ENCODE measurements at regions not wholly inside any gene's neighbourhood (a gene's known extent, or its start where the extent isn't known, plus 50 kb on each side); places are given as distances from the start of the nearest gene placed in this dataset.

- H3K27me3 ChIP-seq: no peaks in the 10 kb centered on the region
- no peak for TF ChIP-seq CTCF (IDR thresholded peaks at IDR 0.05)
- H3K27ac ChIP-seq: peak overlapping the region in 3 of 4 donors; percentile 35 to 82 (median 65)
- no peak for DNase-seq (ENCODE audit: low spot score in 2 of 2)
- H3K9me3 ChIP-seq: no peaks in the 10 kb centered on the region
- H3K36me3 ChIP-seq: no peaks in the 10 kb centered on the region
- H3K4me3 ChIP-seq: no peak overlapping the region
- H3K4me1 ChIP-seq: peaks cover 0 to 28% (median 2%) of the 10 kb centered on the region in 4 donors
- 44 to 52% methylated on average over 10 of the region's 10 CpGs for WGBS, 2 donors
These were observed 156.5 kb downstream of the COL6A3 start for GRCh38 chr2:237257471-237257951.

- no peaks in the 10 kb centered on the region for H3K27me3 ChIP-seq
- H3K36me3 ChIP-seq: no peaks in the 10 kb centered on the region
- 48 to 63% methylated on average over 7 of the region's 7 CpGs for WGBS, 2 donors
- H3K9me3 ChIP-seq: no peaks in the 10 kb centered on the region
- TF ChIP-seq CTCF (IDR thresholded peaks at IDR 0.05) (no peak), POLR2A (IDR thresholded peaks at IDR 0.05) (no peak), EP300 (IDR thresholded peaks at IDR 0.05) (no peak)
- no peak overlapping the region for H3K4me3 ChIP-seq
- DNase-seq (ENCODE audit: low spot score in 2 of 2): no peak
- peaks cover 0 to 28% (median 2%) of the 10 kb centered on the region in 4 donors for H3K4me1 ChIP-seq
- peak overlapping the region in 1 of 4 donors; percentile 82 for H3K27ac ChIP-seq
These were observed 155.8 kb downstream of the COL6A3 start for GRCh38 chr2:237258116-237258515.

GRCh38 chr2:237258615-237259014, 155.3 kb downstream of the COL6A3 start:
- no peaks in the 10 kb centered on the region for H3K27me3 ChIP-seq
- DNase-seq (ENCODE audit: low spot score in 2 of 2): no peak
- no peak overlapping the region for H3K4me3 ChIP-seq
- 76 to 77% methylated on average over 4 of the region's 4 CpGs for WGBS, 2 donors
- no peaks in the 10 kb centered on the region for H3K36me3 ChIP-seq
- peak overlapping the region in 1 of 4 donors; percentile 82 for H3K27ac ChIP-seq
- H3K9me3 ChIP-seq: no peaks in the 10 kb centered on the region
- TF ChIP-seq EP300 (IDR thresholded peaks at IDR 0.05) (no peak), CTCF (IDR thresholded peaks at IDR 0.05) (no peak), POLR2A (IDR thresholded peaks at IDR 0.05) (no peak)
- peaks cover 0 to 33% (median 3%) of the 10 kb centered on the region in 4 donors for H3K4me1 ChIP-seq

GRCh38 chr2:237259201-237259600, 154.8 kb downstream of the COL6A3 start:
- 67 to 68% methylated on average over 4 of the region's 4 CpGs for WGBS, 2 donors
- TF ChIP-seq EP300 (IDR thresholded peaks at IDR 0.05): no peak
- TF ChIP-seq POLR2A (IDR thresholded peaks at IDR 0.05): no peak
- no peak for TF ChIP-seq CTCF (IDR thresholded peaks at IDR 0.05)
- no peaks in the 10 kb centered on the region for H3K36me3 ChIP-seq
- H3K4me3 ChIP-seq: no peak overlapping the region
- H3K9me3 ChIP-seq: no peaks in the 10 kb centered on the region
- no peaks in the 10 kb centered on the region for H3K27me3 ChIP-seq
- H3K4me1 ChIP-seq: peaks cover 0 to 28% (median 3%) of the 10 kb centered on the region in 4 donors
- no peak for DNase-seq (ENCODE audit: low spot score in 2 of 2)
- H3K27ac ChIP-seq: no peak overlapping the region

- Histone ChIP-seq H3K9me3 (no peaks in the 10 kb centered on the region), H3K4me1 (peaks cover 0 to 24% (median 3%) of the 10 kb centered on the region in 4 donors), H3K36me3 (no peaks in the 10 kb centered on the region), H3K27me3 (no peaks in the 10 kb centered on the region), H3K4me3 (no peak overlapping the region), H3K27ac (no peak overlapping the region)
- DNase-seq (ENCODE audit: low spot score in 2 of 2): no peak
- TF ChIP-seq POLR2A (IDR thresholded peaks at IDR 0.05) (no peak), EP300 (IDR thresholded peaks at IDR 0.05) (no peak), CTCF (IDR thresholded peaks at IDR 0.05) (no peak)
- WGBS, 2 donors: 0 to 2% methylated on average over 2 of the region's 2 CpGs
These were observed 153.8 kb downstream of the COL6A3 start for GRCh38 chr2:237260039-237260620.
